Motor neuron (in vitro differentiated cells): ENCODE measurements at regions not wholly inside any gene's neighbourhood (a gene's known extent, or its start where the extent isn't known, plus 50 kb on each side); places are given as distances from the start of the nearest gene placed in this dataset.

Experiments used
- ATAC-seq, 8 experiments: fragments of 200-7000 bp; cut with Tn5 transposase; replicated peaks in 6 of 8; 2 replicates each; pipeline ENCODE4 v1.8.0; 2021; ENCODE audit warnings: mild to moderate bottlenecking in 8 of 8, moderate library complexity in 8 of 8
- H3K27ac ChIP-seq, 2 donors: fragments of 250-450 bp; sonication (Bioruptor Pico); 2 replicates each; pipeline ENCODE4 v1.9.0; 2021; ENCODE audit warnings: antibody characterized with exemption in 2 of 2, mild to moderate bottlenecking in 2 of 2, moderate library complexity in 1 of 2
- H3K4me1 ChIP-seq, 2 donors: fragments of 250-450 bp; sonication (Bioruptor Pico); replicated peaks in 1 of 2; 2 replicates each; pipeline ENCODE4 v1.6.1; 2021; ENCODE audit warnings: antibody characterized with exemption in 2 of 2, mild to moderate bottlenecking in 2 of 2, moderate library complexity in 1 of 2
- H3K4me3 ChIP-seq, 5 donors: fragments of 250-450 bp; sonication (Bioruptor Pico); 2 replicates each; pipeline ENCODE4 v1.9.0; 2021; ENCODE audit warnings: antibody characterized with exemption in 5 of 5, mild to moderate bottlenecking in 5 of 5, moderate library complexity in 4 of 5
- WGBS, 10 experiments: fragments of 450-650 bp; shearing (Covaris generic); methylation state at CpG; one replicate each; pipeline ENCODE4 v1.0.0; 2022; 5-methylcytosine and 5-hydroxymethylcytosine counted together
- in situ Hi-C, 9 experiments: fragments of 400-800 bp; cut with MboI; loops; one replicate each; pipeline ENCODE4 v1.15.0; 2021; ENCODE audit warnings: low sequenced_read_pairs in 9 of 9, low pct_unique_long_range_greater_than_20kb in 2 of 9; ENCODE audit not compliant: unreplicated experiment in 9 of 9

GRCh38 chr4:71259280-71259679 lies 79.5 kb upstream of the SLC4A4 start:
- WGBS, 10 experiments: 60 to 100% (median 86%) methylated on average over 1 to 5 of the region's 6 CpGs; no CpG with 5 or more reads in 2 of the 10 experiments
- peaks cover 10 to 16% of the 10 kb centered on the region in 2 donors for H3K4me1 ChIP-seq
- no peak for ATAC-seq
- H3K4me3 ChIP-seq: no peak overlapping the region
- no peak overlapping the region for H3K27ac ChIP-seq
- in situ Hi-C loops: loop anchor here in 1 of 9 experiments (25.0 kb wide), 1 partner anchor 428 kb away; no protein-coding TSS in a partner anchor

DNA sequence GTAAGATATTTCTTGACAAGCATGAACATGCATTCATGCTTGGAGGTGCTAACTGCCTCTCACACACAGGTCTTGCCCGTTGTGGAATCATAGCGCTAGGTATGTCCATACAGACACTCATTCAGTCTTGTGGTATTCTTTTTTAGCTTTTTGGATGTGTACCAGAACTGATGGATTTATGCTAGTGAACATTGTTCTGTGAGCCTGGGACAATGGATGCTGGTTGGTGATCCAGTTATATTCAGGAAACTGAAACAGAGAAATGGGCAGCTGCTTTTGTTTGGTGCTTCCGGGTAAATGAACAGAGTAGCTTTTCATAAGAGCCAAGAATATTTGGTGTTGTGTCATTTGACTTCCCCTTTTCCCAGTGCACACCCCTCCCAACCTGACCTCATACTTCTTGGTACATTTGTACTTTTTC lies 78.9 kb upstream of the SLC4A4 start:
- Histone ChIP-seq H3K4me1 (peaks cover 10 to 16% of the 10 kb centered on the region in 2 donors), H3K27ac (no peak overlapping the region), H3K4me3 (no peak overlapping the region)
- in situ Hi-C loops: loop anchor here in 1 of 9 experiments (25.0 kb wide), 1 partner anchor 427 kb away; no protein-coding TSS in a partner anchor
- 0 to 100% (median 73%) methylated on average over 1 to 3 of the region's 3 CpGs; no CpG with 5 or more reads in 1 of the 10 experiments for WGBS, 10 experiments
- peak in 1 of 8 experiments; percentile 30 for ATAC-seq

- Histone ChIP-seq H3K4me3 (no peak overlapping the region), H3K4me1 (peaks cover 10 to 16% of the 10 kb centered on the region in 2 donors), H3K27ac (no peak overlapping the region)
- in situ Hi-C loops: loop anchor here in 1 of 9 experiments (25.0 kb wide), 1 partner anchor 427 kb away; no protein-coding TSS in a partner anchor
- WGBS, 10 experiments: 50 to 100% (median 85%) methylated on average over 1 of the region's 1 CpG; no CpG with 5 or more reads in 4 of the 10 experiments
- ATAC-seq: no peak
These were observed 78.3 kb upstream of the SLC4A4 start for GRCh38 chr4:71260544-71260943.

DNA sequence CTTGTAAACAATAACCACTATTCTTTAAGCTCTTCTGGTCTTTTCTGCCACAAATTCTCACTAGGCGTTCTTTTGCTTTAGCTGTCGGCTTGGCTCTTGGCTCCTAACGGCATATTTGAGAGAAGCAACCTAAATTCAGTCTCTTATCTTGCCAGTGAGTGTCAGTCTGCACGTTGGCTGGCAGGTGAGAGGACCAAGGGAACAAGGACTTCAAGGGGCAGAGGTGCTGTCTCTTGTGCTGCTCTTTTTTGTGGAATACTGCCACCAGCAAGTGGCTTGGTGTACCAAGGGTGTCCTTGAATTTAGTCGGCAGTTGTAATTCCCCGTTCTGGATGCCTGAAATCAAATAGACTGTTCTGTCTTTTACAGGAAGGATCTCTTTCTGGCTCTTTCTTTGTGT lies 77.8 kb upstream of the SLC4A4 start:
- ATAC-seq: no peak
- Histone ChIP-seq H3K27ac (no peak overlapping the region), H3K4me3 (no peak overlapping the region), H3K4me1 (peaks cover 10 to 14% of the 10 kb centered on the region in 2 donors)
- 50 to 94% (median 85%) methylated on average over 2 to 5 of the region's 6 CpGs; no CpG with 5 or more reads in 2 of the 10 experiments for WGBS, 10 experiments
- in situ Hi-C loops: loop anchor here in 1 of 9 experiments (25.0 kb wide), 1 partner anchor 426 kb away; no protein-coding TSS in a partner anchor

- in situ Hi-C loops: loop anchor here in 1 of 9 experiments (25.0 kb wide), 1 partner anchor 426 kb away; no protein-coding TSS in a partner anchor
- peaks cover 6 to 9% of the 10 kb centered on the region in 2 donors for H3K4me1 ChIP-seq
- H3K27ac ChIP-seq: no peak overlapping the region
- WGBS, 10 experiments: 42 to 100% (median 79%) methylated on average over 1 to 3 of the region's 3 CpGs; no CpG with 5 or more reads in 2 of the 10 experiments
- peak in 4 of 8 experiments; percentile 50 to 60 (median 53) for ATAC-seq
- no peak overlapping the region for H3K4me3 ChIP-seq
These were observed 77.1 kb upstream of the SLC4A4 start for GRCh38 chr4:71261633-71262121.

DNA sequence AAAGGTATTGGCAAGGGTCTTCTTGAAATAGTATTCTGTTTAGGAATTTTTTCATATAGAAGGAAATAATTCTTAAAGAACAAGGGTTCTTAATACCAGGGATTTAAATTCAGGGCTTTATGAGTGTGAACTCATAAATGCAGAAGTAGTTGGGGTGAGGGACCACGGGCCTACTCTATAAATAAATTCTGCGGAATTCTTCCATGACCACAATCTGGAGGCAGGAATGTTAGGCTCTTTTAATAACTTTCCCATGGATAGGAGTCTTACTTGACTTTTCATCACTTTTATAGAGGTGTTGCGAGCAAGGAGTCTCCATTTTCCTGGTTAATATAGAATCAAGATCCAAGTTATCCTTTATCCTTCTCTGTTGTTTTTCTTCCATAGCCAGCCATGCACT lies 76.7 kb upstream of the SLC4A4 start:
- 30 to 100% (median 93%) methylated on average over 1 to 3 of the region's 3 CpGs for WGBS, 10 experiments
- in situ Hi-C loops: loop anchor here in 1 of 9 experiments (25.0 kb wide), 1 partner anchor 425 kb away; no protein-coding TSS in a partner anchor
- no peak for ATAC-seq
- H3K4me1 ChIP-seq: peaks cover under 1 to 5% of the 10 kb centered on the region in 2 donors
- H3K4me3 ChIP-seq: no peak overlapping the region
- H3K27ac ChIP-seq: no peak overlapping the region

GRCh38 chr4:71266090-71266794 lies 72.6 kb upstream of the SLC4A4 start:
- in situ Hi-C loops: loop anchor here in 1 of 9 experiments (25.0 kb wide), 1 partner anchor 421 kb away; no protein-coding TSS in a partner anchor
- WGBS, 10 experiments: 0 to 95% (median 59%) methylated on average over 1 to 5 of the region's 5 CpGs
- no peak overlapping the region for H3K27ac ChIP-seq
- peak in 3 of 8 experiments; percentile 33 to 86 (median 48) for ATAC-seq
- peaks cover 13 to 15% of the 10 kb centered on the region in 2 donors for H3K4me1 ChIP-seq
- no peak overlapping the region for H3K4me3 ChIP-seq

- 71 to 100% (median 100%) methylated on average over 1 of the region's 1 CpG; no CpG with 5 or more reads in 5 of the 10 experiments for WGBS, 10 experiments
- Histone ChIP-seq H3K4me1 (peaks cover 12 to 15% of the 10 kb centered on the region in 2 donors), H3K4me3 (no peak overlapping the region), H3K27ac (no peak overlapping the region)
- no peak for ATAC-seq
- in situ Hi-C loops: loop anchor here in 1 of 9 experiments (25.0 kb wide), 1 partner anchor 420 kb away; no protein-coding TSS in a partner anchor
These were observed 71.6 kb upstream of the SLC4A4 start for GRCh38 chr4:71267244-71267643.

DNA sequence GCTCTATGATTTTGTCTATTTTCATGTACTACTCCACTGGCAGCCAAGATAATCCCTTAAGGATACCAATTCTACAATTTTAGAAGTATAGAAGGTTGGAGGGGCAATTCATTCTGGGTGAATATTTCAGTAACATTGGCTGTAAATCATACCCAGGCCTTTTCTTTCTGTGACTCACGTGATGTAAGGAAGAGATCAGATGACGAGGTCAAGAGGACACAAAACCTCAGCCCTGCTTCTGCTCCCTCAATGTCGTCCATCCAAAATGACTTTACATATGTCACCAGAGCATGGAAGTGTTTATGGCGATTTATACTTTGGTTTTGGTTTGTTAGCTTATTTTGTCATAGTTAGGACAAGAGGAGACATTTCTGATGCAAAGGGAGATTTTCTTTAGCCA lies 70.7 kb upstream of the SLC4A4 start:
- peaks cover 12 to 15% of the 10 kb centered on the region in 2 donors for H3K4me1 ChIP-seq
- ATAC-seq: peak in 2 of 8 experiments; percentile 36 to 53
- in situ Hi-C loops: loop anchor here in 1 of 9 experiments (25.0 kb wide), 1 partner anchor 419 kb away; no protein-coding TSS in a partner anchor
- 14 to 70% (median 47%) methylated on average over 1 to 4 of the region's 4 CpGs; no CpG with 5 or more reads in 1 of the 10 experiments for WGBS, 10 experiments
- H3K27ac ChIP-seq: no peak overlapping the region
- H3K4me3 ChIP-seq: no peak overlapping the region

DNA sequence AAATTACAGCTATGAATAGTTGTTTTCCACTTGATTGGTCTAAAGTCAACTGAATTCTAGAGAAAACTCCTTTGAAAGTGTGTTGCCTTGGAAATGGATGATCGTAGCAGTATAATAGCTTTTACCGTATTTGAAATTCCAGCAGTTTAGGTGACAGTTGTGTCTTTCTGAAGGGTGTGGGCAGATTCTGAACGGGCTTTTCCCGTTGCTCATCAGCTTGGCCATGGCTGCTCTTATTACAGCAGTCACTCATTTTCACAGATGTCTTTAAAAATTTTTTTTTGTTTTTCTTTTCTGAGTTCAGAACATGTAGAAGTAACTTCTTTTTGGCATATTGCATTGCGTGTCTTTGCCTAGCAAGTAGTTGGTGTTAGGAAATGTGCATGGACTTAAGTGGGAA lies 69.6 kb upstream of the SLC4A4 start:
- in situ Hi-C loops: loop anchor here in 1 of 9 experiments (25.0 kb wide), 1 partner anchor 418 kb away; no protein-coding TSS in a partner anchor
- Histone ChIP-seq H3K4me3 (no peak overlapping the region), H3K27ac (no peak overlapping the region), H3K4me1 (peaks cover 12 to 15% of the 10 kb centered on the region in 2 donors)
- peak in 4 of 8 experiments; percentile 12 to 77 (median 54) for ATAC-seq
- WGBS, 10 experiments: 5 to 100% (median 58%) methylated on average over 1 to 5 of the region's 5 CpGs

DNA sequence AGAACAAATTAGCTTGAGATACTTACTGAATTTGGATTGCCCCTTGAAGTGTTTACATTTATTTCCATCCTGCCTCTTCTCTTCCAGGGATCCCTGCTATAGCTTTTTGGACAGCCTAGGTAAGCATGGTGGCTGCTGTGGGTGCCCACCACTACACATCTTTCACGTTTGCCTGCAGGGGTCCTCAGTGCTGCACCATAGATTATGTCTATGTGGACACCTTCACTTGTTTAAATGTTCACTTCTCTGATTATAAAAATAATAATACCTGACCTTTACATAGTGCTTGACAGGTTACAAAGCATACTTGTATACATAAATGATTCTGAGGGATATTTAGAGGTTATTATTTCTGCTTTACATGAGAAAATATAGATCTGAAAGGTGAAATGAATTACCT lies 67.9 kb upstream of the SLC4A4 start:
- WGBS, 10 experiments: 0 to 86% (median 48%) methylated on average over 1 of the region's 1 CpG; no CpG with 5 or more reads in 4 of the 10 experiments
- Histone ChIP-seq H3K27ac (no peak overlapping the region), H3K4me1 (peaks cover 12 to 15% of the 10 kb centered on the region in 2 donors), H3K4me3 (no peak overlapping the region)
- peak in 3 of 8 experiments; percentile 37 to 55 (median 39) for ATAC-seq
- in situ Hi-C loops: loop anchor here in 1 of 9 experiments (25.0 kb wide), 1 partner anchor 416 kb away; no protein-coding TSS in a partner anchor

GRCh38 chr4:71272976-71273375 lies 65.8 kb upstream of the SLC4A4 start:
- no peak for ATAC-seq
- H3K27ac ChIP-seq: no peak overlapping the region
- no peak overlapping the region for H3K4me3 ChIP-seq
- WGBS, 10 experiments: 80 to 100% (median 80%) methylated on average over 1 of the region's 1 CpG; no CpG with 5 or more reads in 7 of the 10 experiments
- in situ Hi-C loops: loop anchor here in 1 of 9 experiments (25.0 kb wide), 1 partner anchor 414 kb away; no protein-coding TSS in a partner anchor
- H3K4me1 ChIP-seq: peaks cover 12 to 15% of the 10 kb centered on the region in 2 donors

DNA sequence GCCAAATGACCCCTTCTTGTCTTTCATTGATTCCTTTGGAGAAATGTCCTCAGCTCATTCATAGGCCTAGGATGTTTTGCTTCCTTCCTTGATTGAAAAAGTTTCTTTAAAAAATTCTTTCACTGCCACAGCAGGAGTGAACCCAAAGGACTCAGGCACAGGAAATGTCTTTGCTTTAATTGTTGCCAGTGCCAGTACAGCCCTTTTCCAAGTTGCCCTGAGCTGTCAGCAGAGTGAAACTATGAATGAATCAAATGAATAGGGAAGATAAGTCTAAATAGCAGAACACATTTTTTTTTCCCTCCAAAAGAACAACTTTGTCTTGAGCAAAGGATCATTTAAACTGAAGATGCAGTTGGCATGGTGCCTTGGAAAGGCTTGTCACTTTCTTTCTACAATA lies 63.8 kb upstream of the SLC4A4 start:
- no peak overlapping the region for H3K4me3 ChIP-seq
- H3K27ac ChIP-seq: no peak overlapping the region
- no peak for ATAC-seq
- in situ Hi-C loops: no loop called here
- peaks cover 0 to 2% of the 10 kb centered on the region in 2 donors for H3K4me1 ChIP-seq
